SK-N-SH (cell line): ENCODE measurements at regions not wholly inside any gene's neighbourhood (a gene's known extent, or its start where the extent isn't known, plus 50 kb on each side); places are given as distances from the start of the nearest gene placed in this dataset.

Experiments
- CTCF ChIA-PET: fragments of 300-600, 350-600 bp; formaldehyde crosslinking; extraction: SDS; loops from one replicate; lab custom pipeline; 2021; lab: Yijun Ruan, JAX
- POLR2A ChIA-PET: fragments of 350-600 bp; sonication (Branson Sonifier 250); formaldehyde crosslinking; extraction: SDS; loops from one replicate; lab custom pipeline; 2020; ENCODE audit warnings: antibody characterized with exemption, inconsistent platforms; lab: Yijun Ruan, JAX
- DNase-seq: peaks from one replicate; pipeline ENCODE4 v3.0.0; 2012
- H2AFZ ChIP-seq: fragments of 200-600 bp; sonication (generic); 2 replicates; pipeline ENCODE4 v1.8.1; 2016; ENCODE audit warnings: antibody characterized with exemption, mild to moderate bottlenecking, low read depth
- H3F3A ChIP-seq: fragments of 200-600 bp; sonication (generic); replicated peaks from 2 replicates; pipeline ENCODE3; 2016; ENCODE audit warnings: antibody characterized with exemption, mild to moderate bottlenecking; ENCODE audit not compliant: insufficient read depth
- H3K27ac ChIP-seq, 2 experiments: fragments of 200-500 bp in 1 of 2; fragments of 200-600 bp in 1 of 2; sonication (Bioruptor generic) in 1 of 2; sonication (generic), shearing (Covaris generic) in 1 of 2; 2 replicates each; pipeline versions ENCODE4 v1.5.1 to v1.6.1; 2014 to 2016; ENCODE audit warnings: low read depth in 2 of 2, inconsistent platforms in 1 of 2, low read length in 1 of 2, mild to moderate bottlenecking in 1 of 2, mixed read lengths in 1 of 2
- H3K27me3 ChIP-seq: fragments of 200-600 bp; sonication (generic), shearing (Covaris generic); 2 replicates; pipeline ENCODE4 v1.6.1; 2016; ENCODE audit warnings: mixed run types; ENCODE audit not compliant: insufficient read depth
- H3K36me3 ChIP-seq, 2 experiments: fragments of 200-500 bp in 1 of 2; fragments of 200-600 bp in 1 of 2; sonication (Bioruptor generic) in 1 of 2; sonication (generic) in 1 of 2; replicated peaks in 1 of 2; 2 replicates each; pipeline versions ENCODE3 to v1.5.1; 2014 to 2016; ENCODE audit warnings: low read length in 1 of 2, mild to moderate bottlenecking in 1 of 2; ENCODE audit not compliant: insufficient read depth in 2 of 2, control insufficient read depth in 1 of 2
- H3K4me1 ChIP-seq, 2 experiments: fragments of 200-500 bp in 1 of 2; fragments of 200-600 bp in 1 of 2; sonication (Bioruptor generic) in 1 of 2; sonication (generic), shearing (Covaris generic) in 1 of 2; 2 replicates each; pipeline versions ENCODE4 v1.5.1 to v1.6.1; 2014 to 2016; ENCODE audit warnings: low read depth in 1 of 2, low read length in 1 of 2, mixed run types in 1 of 2; ENCODE audit not compliant: insufficient read depth in 2 of 2, control insufficient read depth in 1 of 2
- H3K4me2 ChIP-seq: fragments of 200-600 bp; sonication (generic), shearing (Covaris generic); 2 replicates; pipeline ENCODE4 v1.6.1; 2017; ENCODE audit warnings: mixed run types
- H3K4me3 ChIP-seq, 2 experiments: fragments of 200-500 bp in 1 of 2; fragments of 200-600 bp in 1 of 2; sonication (Bioruptor generic) in 1 of 2; sonication (generic), shearing (Covaris generic) in 1 of 2; 2 replicates each; pipeline versions ENCODE4 v1.5.1 to v1.8.1; 2014 to 2016; ENCODE audit warnings: low read depth in 2 of 2, inconsistent platforms in 1 of 2, low read length in 1 of 2, mild to moderate bottlenecking in 1 of 2, mixed read lengths in 1 of 2, moderate library complexity in 1 of 2
- H3K79me2 ChIP-seq: fragments of 200-600 bp; sonication (generic); 2 replicates; pipeline ENCODE4 v1.8.1; 2017; ENCODE audit warnings: mild to moderate bottlenecking; ENCODE audit not compliant: insufficient read depth
- H3K9ac ChIP-seq: fragments of 200-600 bp; sonication (generic); 2 replicates; pipeline ENCODE4 v1.6.1; 2017; ENCODE audit warnings: mixed run types
- H3K9me2 ChIP-seq: fragments of 200-600 bp; sonication (generic); 2 replicates; pipeline ENCODE4 v1.6.1; 2017; ENCODE audit warnings: mixed run types
- H3K9me3 ChIP-seq: fragments of 200-600 bp; sonication (generic); 2 replicates; pipeline ENCODE4 v1.6.1; 2017; ENCODE audit warnings: mixed run types, mild to moderate bottlenecking, moderate library complexity
- H4K20me1 ChIP-seq: fragments of 200-600 bp; sonication (generic); 2 replicates; pipeline ENCODE4 v1.6.1; 2017; ENCODE audit warnings: mild to moderate bottlenecking, mixed run types; ENCODE audit not compliant: insufficient read depth
- whole genome bisulfite sequencing: methylation state at CpG from one replicate; pipeline ENCODE4 v1.1.6; 2017; ENCODE audit warnings: low lambda C conversion rate; 5-methylcytosine and 5-hydroxymethylcytosine counted together
- TF ChIP-seq, protein P1 (sequence below): IDR thresholded peaks from 2 replicates; pipeline ENCODE4; 2012
- TF ChIP-seq, protein P2 (sequence below): IDR thresholded peaks from 2 replicates; pipeline ENCODE4 v1.6.1; 2012; ENCODE audit warnings: mild to moderate bottlenecking, low read depth, low read length, moderate library complexity
- TF ChIP-seq, protein P3 (sequence below): IDR thresholded peaks from 2 replicates; pipeline ENCODE4 v1.4.0; 2012; ENCODE audit warnings: low read depth
- TF ChIP-seq, protein P4 (sequence below): fragments of 150-350 bp; IDR thresholded peaks from 2 replicates; pipeline ENCODE4 v1.6.1; 2016; ENCODE audit warnings: mild to moderate bottlenecking, low read depth, low read length

DNA sequence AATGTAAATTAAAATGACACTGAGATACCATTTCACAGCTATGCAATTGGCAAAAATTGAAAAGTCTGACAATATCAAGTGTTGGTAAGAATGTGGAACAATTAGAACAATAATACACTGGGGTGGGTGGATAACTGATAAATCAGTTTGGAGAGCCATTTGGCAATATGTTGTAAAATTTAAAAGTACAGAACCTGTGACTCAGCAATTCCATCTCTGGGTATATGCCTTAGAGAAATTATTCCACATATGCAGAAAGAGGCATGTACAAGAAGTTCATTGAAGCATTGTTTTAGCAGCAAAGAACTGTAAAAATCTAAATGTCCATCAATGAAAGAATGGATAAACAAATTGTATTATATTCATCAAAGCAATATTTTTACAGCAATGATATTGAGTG lies 89.3 kb upstream of the NR3C1 start:
- no peak overlapping the region for H3K9ac ChIP-seq
- H3F3A ChIP-seq, result peaks cover 5% of the 10 kb centered on the region
- H3K4me1 ChIP-seq, result peaks cover 7 to 24% of the 10 kb centered on the region in 2 experiments
- H3K4me3 ChIP-seq, result no peak overlapping the region
- H3K36me3 ChIP-seq, result no peaks in the 10 kb centered on the region
- no peak overlapping the region for H2AFZ ChIP-seq
- H4K20me1 ChIP-seq, result no peaks in the 10 kb centered on the region
- H3K27ac ChIP-seq, result no peak overlapping the region
- H3K9me3 ChIP-seq, result no peaks in the 10 kb centered on the region
- H3K9me2 ChIP-seq, result no peaks in the 10 kb centered on the region
- CTCF ChIA-PET, result interaction anchor here (1.0 kb wide), 1 partner anchor 8 kb away, joined by 3 read pairs; no protein-coding TSS in a partner anchor
- TF ChIP-seq, protein P1, sequence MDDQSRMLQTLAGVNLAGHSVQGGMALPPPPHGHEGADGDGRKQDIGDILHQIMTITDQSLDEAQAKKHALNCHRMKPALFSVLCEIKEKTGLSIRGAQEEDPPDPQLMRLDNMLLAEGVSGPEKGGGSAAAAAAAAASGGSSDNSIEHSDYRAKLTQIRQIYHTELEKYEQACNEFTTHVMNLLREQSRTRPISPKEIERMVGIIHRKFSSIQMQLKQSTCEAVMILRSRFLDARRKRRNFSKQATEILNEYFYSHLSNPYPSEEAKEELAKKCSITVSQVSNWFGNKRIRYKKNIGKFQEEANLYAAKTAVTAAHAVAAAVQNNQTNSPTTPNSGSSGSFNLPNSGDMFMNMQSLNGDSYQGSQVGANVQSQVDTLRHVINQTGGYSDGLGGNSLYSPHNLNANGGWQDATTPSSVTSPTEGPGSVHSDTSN, result no peak
- TF ChIP-seq, protein P2, sequence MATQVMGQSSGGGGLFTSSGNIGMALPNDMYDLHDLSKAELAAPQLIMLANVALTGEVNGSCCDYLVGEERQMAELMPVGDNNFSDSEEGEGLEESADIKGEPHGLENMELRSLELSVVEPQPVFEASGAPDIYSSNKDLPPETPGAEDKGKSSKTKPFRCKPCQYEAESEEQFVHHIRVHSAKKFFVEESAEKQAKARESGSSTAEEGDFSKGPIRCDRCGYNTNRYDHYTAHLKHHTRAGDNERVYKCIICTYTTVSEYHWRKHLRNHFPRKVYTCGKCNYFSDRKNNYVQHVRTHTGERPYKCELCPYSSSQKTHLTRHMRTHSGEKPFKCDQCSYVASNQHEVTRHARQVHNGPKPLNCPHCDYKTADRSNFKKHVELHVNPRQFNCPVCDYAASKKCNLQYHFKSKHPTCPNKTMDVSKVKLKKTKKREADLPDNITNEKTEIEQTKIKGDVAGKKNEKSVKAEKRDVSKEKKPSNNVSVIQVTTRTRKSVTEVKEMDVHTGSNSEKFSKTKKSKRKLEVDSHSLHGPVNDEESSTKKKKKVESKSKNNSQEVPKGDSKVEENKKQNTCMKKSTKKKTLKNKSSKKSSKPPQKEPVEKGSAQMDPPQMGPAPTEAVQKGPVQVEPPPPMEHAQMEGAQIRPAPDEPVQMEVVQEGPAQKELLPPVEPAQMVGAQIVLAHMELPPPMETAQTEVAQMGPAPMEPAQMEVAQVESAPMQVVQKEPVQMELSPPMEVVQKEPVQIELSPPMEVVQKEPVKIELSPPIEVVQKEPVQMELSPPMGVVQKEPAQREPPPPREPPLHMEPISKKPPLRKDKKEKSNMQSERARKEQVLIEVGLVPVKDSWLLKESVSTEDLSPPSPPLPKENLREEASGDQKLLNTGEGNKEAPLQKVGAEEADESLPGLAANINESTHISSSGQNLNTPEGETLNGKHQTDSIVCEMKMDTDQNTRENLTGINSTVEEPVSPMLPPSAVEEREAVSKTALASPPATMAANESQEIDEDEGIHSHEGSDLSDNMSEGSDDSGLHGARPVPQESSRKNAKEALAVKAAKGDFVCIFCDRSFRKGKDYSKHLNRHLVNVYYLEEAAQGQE, result no peak
- TF ChIP-seq, all 33 proteins: peak for 0
- Histone ChIP-seq H3K27me3 (no peaks in the 10 kb centered on the region), H3K79me2 (no peaks in the 10 kb centered on the region), H3K4me2 (no peak overlapping the region)
- POLR2A ChIA-PET, result no interaction called here
- no peak for DNase-seq

DNA sequence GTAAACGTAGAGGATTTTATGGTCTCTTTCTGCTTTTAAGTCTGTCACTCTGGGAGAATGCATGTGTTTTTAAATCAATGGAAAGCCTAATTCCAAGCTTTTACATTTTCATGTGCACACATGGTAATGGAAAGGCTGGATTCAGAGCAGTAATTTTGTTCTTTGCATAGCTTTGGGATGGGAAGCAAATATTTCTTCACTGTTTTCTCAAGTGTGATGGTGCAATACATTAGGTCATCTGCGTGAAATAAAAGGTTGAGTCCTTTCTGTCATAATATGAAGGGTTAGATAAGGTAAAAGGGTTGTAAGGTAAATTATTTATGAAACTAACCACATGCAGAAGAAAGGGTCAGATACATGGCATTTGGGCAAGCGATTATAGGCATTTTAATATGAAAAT lies 88.2 kb upstream of the NR3C1 start:
- ChIA-PET POLR2A (no interaction called here), CTCF (no interaction called here)
- no peaks in the 10 kb centered on the region for H3K27me3 ChIP-seq
- H3K27ac ChIP-seq, result no peak overlapping the region
- no peaks in the 10 kb centered on the region for H3K79me2 ChIP-seq
- H3K4me1 ChIP-seq, result peaks cover 7 to 24% of the 10 kb centered on the region in 2 experiments
- H3K9me2 ChIP-seq, result no peaks in the 10 kb centered on the region
- H3K4me2 ChIP-seq, result no peak overlapping the region
- H3K9me3 ChIP-seq, result no peaks in the 10 kb centered on the region
- WGBS, result 80% methylated on average over 3 of the region's 3 CpGs
- H4K20me1 ChIP-seq, result no peaks in the 10 kb centered on the region
- H3K36me3 ChIP-seq, result no peaks in the 10 kb centered on the region
- peaks cover 5% of the 10 kb centered on the region for H3F3A ChIP-seq
- TF ChIP-seq, protein P3, sequence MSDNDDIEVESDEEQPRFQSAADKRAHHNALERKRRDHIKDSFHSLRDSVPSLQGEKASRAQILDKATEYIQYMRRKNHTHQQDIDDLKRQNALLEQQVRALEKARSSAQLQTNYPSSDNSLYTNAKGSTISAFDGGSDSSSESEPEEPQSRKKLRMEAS, result no peak
- TF ChIP-seq, protein P4, sequence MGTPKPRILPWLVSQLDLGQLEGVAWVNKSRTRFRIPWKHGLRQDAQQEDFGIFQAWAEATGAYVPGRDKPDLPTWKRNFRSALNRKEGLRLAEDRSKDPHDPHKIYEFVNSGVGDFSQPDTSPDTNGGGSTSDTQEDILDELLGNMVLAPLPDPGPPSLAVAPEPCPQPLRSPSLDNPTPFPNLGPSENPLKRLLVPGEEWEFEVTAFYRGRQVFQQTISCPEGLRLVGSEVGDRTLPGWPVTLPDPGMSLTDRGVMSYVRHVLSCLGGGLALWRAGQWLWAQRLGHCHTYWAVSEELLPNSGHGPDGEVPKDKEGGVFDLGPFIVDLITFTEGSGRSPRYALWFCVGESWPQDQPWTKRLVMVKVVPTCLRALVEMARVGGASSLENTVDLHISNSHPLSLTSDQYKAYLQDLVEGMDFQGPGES, result no peak
- DNase-seq, result no peak
- H2AFZ ChIP-seq, result no peak overlapping the region
- no peak overlapping the region for H3K9ac ChIP-seq
- H3K4me3 ChIP-seq, result no peak overlapping the region
